ENCODE measurements at regions not wholly inside any gene's neighbourhood (a gene's known extent, or its start where the extent isn't known, plus 50 kb on each side); places are given as distances from the start of the nearest gene placed in this dataset.

DNA sequence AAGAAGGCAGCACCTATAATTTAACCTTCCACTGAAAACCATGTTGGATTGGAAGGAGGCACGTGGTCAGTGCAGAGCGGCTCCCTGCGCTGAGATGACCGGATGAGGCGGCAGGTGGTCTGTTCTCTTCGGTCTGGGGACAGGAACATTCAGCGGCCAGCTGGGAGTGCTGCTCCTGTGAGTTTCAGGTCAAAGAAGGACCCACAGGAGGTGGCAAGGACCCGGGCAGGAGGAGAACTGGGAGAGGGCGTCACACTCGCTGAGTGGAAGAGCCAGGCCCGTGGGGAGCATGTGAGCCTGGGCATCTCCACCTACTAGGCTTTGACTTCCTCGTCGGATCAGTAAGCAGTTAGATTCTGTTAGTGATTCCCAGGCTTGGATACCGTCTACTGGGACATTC is 113.4 kb upstream of the SHH start:
- Mint-ChIP-seq H3K4me1 (peaks cover 12% of the 10 kb centered on the region), H3K9me3 (peaks cover 5% of the 10 kb centered on the region; the same call in 1 of the 3 replicates), H3K27me3 (ENCODE audit: insufficient read depth, low read depth, poor library complexity) (peaks cover 6% of the 10 kb centered on the region), H3K27ac (no peak overlapping the region), H3K4me3 (no peak overlapping the region), H3K36me3 (ENCODE audit: low read depth) (no peaks in the 10 kb centered on the region)
- Histone ChIP-seq H3K27me3 (ENCODE audit: insufficient read depth) (no peaks in the 10 kb centered on the region), H3K9me2 (ENCODE audit: insufficient read depth) (no peaks in the 10 kb centered on the region), H3F3A (replicated peaks; ENCODE audit: low read depth) (no peaks in the 10 kb centered on the region), H3K4me3 (no peak overlapping the region), H4K20me1 (replicated peaks; ENCODE audit: insufficient read depth) (no peaks in the 10 kb centered on the region), H3K4me2 (no peak overlapping the region), H2AFZ (no peak overlapping the region), H3K79me2 (replicated peaks; ENCODE audit: insufficient read depth) (no peaks in the 10 kb centered on the region), H3K4me1 (ENCODE audit: insufficient read depth) (no peaks in the 10 kb centered on the region), H3K36me3 (ENCODE audit: insufficient read depth) (no peaks in the 10 kb centered on the region), H3K27ac (ENCODE audit: low read depth) (no peak overlapping the region)
- TF ChIP-seq EZH2phosphoT487 (IDR thresholded peaks at IDR 0.05; ENCODE audit: unreplicated experiment) (no peak), ZNF331 (CRISPR knock-in tag; IDR thresholded peaks at IDR 0.05; ENCODE audit: low read depth) (no peak), ZNF114 (CRISPR knock-in tag; IDR thresholded peaks at IDR 0.05) (no peak), POLR2AphosphoS5 (IDR thresholded peaks at IDR 0.05; ENCODE audit: low read depth) (no peak), JUNB (IDR thresholded peaks at IDR 0.05; ENCODE audit: unreplicated experiment) (no peak), EZH2 (IDR thresholded peaks at IDR 0.05; ENCODE audit: low read depth, unreplicated experiment) (no peak), NANOG (IDR thresholded peaks at IDR 0.05; ENCODE audit: borderline replicate concordance) (no peak), STAT1 (IDR thresholded peaks at IDR 0.05; ENCODE audit: unreplicated experiment) (no peak), ZNF462 (CRISPR knock-in tag; IDR thresholded peaks at IDR 0.05) (no peak), CREB1 (CRISPR knock-in tag; IDR thresholded peaks at IDR 0.05; ENCODE audit: low read depth) (no peak)
- TF ChIP-seq, protein P1, sequence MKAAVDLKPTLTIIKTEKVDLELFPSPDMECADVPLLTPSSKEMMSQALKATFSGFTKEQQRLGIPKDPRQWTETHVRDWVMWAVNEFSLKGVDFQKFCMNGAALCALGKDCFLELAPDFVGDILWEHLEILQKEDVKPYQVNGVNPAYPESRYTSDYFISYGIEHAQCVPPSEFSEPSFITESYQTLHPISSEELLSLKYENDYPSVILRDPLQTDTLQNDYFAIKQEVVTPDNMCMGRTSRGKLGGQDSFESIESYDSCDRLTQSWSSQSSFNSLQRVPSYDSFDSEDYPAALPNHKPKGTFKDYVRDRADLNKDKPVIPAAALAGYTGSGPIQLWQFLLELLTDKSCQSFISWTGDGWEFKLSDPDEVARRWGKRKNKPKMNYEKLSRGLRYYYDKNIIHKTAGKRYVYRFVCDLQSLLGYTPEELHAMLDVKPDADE (IDR thresholded peaks at IDR 0.05): no peak
- TF ChIP-seq, protein P2, sequence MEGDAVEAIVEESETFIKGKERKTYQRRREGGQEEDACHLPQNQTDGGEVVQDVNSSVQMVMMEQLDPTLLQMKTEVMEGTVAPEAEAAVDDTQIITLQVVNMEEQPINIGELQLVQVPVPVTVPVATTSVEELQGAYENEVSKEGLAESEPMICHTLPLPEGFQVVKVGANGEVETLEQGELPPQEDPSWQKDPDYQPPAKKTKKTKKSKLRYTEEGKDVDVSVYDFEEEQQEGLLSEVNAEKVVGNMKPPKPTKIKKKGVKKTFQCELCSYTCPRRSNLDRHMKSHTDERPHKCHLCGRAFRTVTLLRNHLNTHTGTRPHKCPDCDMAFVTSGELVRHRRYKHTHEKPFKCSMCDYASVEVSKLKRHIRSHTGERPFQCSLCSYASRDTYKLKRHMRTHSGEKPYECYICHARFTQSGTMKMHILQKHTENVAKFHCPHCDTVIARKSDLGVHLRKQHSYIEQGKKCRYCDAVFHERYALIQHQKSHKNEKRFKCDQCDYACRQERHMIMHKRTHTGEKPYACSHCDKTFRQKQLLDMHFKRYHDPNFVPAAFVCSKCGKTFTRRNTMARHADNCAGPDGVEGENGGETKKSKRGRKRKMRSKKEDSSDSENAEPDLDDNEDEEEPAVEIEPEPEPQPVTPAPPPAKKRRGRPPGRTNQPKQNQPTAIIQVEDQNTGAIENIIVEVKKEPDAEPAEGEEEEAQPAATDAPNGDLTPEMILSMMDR (conservative IDR thresholded peaks at IDR 0.05; ENCODE audit: low read depth in 2 of 2): no peak
- TF ChIP-seq, protein P3, sequence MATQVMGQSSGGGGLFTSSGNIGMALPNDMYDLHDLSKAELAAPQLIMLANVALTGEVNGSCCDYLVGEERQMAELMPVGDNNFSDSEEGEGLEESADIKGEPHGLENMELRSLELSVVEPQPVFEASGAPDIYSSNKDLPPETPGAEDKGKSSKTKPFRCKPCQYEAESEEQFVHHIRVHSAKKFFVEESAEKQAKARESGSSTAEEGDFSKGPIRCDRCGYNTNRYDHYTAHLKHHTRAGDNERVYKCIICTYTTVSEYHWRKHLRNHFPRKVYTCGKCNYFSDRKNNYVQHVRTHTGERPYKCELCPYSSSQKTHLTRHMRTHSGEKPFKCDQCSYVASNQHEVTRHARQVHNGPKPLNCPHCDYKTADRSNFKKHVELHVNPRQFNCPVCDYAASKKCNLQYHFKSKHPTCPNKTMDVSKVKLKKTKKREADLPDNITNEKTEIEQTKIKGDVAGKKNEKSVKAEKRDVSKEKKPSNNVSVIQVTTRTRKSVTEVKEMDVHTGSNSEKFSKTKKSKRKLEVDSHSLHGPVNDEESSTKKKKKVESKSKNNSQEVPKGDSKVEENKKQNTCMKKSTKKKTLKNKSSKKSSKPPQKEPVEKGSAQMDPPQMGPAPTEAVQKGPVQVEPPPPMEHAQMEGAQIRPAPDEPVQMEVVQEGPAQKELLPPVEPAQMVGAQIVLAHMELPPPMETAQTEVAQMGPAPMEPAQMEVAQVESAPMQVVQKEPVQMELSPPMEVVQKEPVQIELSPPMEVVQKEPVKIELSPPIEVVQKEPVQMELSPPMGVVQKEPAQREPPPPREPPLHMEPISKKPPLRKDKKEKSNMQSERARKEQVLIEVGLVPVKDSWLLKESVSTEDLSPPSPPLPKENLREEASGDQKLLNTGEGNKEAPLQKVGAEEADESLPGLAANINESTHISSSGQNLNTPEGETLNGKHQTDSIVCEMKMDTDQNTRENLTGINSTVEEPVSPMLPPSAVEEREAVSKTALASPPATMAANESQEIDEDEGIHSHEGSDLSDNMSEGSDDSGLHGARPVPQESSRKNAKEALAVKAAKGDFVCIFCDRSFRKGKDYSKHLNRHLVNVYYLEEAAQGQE (IDR thresholded peaks at IDR 0.05; ENCODE audit: unreplicated experiment): no peak
- ATAC-seq (no peak), DNase-seq (ENCODE audit: low spot score) (no peak)

Measured in GM23338 (cell line).